GM04503 (cell line): ENCODE measurements at regions not wholly inside any gene's neighbourhood (a gene's known extent, or its start where the extent isn't known, plus 50 kb on each side); places are given as distances from the start of the nearest gene placed in this dataset.
A peak's percentile ranks its signal among the peaks of the same experiment; 100 is the strongest.
"Not testable (repeated sequence)": the region's sequence is repeated elsewhere in the genome, so short reads cannot be mapped to it uniquely, and the experiment has no call there.

Source experiments
- DNase-seq: peaks from one replicate; pipeline ENCODE4 v3.0.0-alpha.2; 2012; ENCODE audit warnings: low read depth

DNA sequence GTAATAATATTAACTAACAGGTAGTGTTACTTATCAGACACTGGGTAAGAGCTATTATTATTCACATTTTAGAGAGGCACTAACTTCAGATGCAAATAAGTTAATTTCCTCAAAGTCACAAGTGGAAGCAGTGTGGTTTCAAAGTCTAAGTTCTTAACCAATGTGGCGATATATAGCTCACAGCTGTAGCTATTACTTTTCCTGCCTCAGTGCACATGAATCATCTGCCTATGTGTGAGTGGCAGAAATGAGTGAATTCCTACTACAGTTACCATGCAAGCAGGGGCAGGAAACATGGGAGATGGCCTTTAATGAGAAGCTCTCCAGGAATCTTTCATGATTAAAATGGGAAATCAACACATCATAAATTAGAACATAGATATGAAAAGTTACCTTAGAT is 126.2 kb upstream of the EYA4 start:
- no peak for DNase-seq

GRCh38 chr6:133115946-133116345 is 125.2 kb upstream of the EYA4 start:
- no peak for DNase-seq

DNA sequence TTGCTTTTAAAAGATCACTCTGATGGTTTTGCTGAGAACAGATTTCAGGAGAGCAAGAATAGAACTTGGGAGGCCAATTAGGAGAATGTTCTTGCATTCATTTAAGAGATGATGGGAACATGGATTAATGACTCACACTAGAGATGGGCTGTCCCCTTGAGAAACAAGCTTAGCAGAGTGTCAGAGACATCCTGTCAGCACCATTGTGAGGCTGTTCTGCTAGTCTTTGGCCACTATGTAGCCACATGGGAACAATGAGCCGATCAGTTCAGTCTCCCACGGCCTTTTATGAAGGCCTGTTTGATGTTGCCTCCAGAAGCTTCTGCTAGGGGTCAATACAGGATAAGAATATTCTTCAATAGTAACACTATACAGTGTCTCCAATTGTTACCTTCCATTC is 113.0 kb upstream of the EYA4 start:
- no peak for DNase-seq

GRCh38 chr6:133129556-133129955 is 111.6 kb upstream of the EYA4 start:
- DNase-seq: no peak

DNA sequence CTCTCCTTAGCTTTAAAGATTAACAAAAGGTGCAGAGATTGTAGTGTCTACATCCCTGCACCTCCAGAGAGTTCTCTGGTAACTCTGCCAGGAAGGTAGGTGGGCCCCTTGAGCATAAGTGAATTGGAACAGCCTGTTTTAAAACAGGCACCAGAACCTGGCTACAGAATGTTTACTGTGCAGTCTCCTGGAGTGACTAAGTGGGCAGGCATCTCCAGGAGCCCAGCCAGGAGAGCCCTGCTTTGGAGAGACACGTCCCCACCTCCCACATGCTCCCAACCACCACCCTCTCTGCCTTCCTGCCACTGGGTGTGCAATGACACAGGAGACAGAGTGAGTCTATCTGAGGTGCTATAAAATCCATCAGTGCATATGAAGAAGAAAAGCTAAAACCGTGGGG is 110.3 kb upstream of the EYA4 start:
- no peak for DNase-seq

- DNase-seq: no peak
These were observed 109.3 kb upstream of the EYA4 start for GRCh38 chr6:133131621-133132465.

DNA sequence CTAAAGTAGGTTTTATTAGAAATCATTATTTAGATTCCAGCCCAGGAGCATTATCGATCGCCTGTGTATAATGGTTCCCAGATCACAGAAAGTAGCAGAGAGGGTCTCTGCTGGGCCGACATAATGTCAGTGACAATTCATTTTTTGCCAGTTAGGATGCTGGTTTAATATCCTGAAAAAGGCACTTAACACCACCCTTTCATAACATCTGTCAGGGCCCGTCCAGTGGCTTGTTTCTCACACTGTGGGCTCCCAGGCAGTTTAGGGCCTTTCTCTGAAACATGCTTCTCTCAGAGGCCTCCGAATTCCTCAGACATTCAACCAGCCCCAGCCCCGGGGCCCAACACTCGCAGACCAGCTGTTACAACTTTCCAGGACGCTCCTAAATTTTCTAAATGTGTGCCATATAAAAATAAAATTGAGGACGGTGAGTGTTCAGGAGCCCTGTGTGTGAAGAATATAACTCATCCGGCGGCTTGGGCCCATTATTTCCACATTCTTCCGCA is 108.6 kb upstream of the EYA4 start:
- no peak for DNase-seq

DNA sequence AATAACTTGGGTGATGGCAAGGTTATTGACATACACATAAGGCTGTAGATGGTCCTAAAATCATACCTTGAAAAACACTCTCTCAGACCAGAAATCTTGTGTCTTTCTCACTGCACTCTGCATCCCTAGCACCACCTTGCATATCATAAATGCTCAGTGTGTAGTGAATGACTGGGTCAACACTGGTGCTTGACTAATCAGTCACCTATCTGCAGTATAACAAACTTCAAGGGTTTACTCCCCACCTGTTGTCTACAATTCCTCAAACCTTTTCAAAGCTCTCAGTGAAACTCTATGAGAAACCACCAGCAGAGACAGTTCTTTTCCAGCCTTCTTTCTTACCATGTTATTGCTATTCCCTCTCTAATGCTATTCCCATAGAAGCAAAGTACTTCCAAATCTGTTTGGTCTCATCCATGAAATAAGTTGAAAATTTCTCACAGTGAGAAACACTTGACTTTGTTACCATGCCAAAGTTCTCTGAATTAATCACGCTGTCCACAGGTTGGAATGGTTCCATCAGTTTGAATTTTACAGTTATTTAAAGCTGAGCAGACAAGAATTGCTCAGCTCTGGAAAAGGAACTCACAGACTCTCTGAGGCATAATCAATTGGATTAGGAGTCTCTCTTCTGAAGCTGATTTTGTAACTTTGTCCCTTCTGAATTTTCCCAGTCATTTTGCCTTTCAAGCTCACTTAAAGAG is 104.8 kb upstream of the EYA4 start:
- DNase-seq: no peak

DNA sequence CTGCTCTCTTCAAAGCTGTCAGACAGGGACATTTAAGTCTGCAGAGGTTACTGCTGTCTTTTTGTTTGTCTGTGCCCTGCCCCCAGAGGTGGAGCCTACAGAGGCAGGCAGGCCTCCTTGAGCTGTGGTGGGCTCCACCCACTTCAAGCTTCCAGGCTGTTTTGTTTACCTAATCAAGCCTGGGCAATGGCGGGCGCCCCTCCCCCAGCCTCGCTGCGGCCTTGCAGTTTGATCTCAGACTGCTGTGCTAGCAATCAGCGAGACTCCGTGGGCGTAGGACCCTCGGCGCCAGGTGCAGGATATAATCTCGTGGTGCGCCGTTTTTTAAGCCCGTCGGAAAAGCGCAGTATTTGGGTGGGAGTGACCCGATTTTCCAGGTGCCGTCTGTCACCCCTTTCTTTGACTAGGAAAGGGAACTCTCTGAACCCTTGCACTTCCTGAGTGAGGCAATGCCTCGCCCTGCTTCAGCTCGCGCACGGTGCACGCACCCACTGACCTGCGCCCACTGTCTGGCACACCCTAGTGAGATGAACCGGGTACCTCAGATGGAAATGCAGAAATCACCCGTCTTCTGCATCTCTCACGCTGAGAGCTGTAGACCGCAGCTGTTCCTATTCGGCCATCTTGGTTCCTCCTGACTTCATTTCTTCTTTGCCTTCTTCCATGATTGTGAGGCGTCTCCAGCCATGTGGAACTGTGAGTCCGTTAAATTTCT is 93.5 kb upstream of the EYA4 start:
- DNase-seq: not testable (repeated sequence)

DNA sequence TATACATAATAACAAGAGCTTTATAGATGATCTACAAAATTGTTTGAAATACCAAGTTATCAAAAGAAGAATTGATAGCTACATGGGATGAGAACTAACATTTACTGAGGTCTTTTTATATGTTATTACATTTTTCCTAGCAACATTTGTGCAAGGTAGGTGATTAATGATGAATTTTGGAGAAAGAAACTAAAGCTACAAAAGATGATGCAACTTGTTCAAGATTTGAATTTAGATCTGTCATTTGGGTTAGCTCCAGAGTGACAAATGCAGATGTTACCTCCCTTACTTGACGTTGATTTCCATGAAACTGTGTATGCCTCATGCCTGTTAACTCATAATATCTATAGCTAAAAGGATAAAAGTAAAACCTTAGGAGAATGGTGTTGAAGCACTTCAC is 84.5 kb upstream of the EYA4 start:
- DNase-seq: no peak

- DNase-seq: no peak
These were observed 83.2 kb upstream of the EYA4 start for GRCh38 chr6:133157995-133158394.

DNA sequence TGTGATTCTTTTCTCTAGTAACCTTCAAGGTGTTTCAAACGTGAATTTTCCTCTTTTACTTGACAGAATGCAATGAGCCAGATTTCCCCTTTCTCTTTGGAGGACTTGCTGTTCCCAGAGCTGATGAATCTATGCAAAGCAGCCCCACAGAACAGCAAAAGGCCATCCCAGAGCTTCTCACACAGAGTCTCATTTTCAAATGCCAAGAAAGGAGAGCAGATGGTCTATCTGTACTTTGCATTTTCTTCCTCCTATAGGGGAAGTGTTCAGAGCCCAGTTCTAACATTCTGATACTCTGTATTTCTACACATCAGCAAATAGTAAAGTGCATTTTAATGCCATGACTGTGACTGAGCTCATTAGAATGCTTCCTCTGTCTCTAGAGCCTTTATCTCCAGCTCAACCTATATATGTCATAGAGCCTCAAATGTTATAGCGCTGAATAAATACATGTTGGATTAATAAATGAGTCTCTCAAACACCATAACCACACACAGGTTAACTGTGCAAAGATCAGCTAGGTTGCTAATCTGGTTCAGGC is 81.8 kb upstream of the EYA4 start:
- DNase-seq: no peak

DNA sequence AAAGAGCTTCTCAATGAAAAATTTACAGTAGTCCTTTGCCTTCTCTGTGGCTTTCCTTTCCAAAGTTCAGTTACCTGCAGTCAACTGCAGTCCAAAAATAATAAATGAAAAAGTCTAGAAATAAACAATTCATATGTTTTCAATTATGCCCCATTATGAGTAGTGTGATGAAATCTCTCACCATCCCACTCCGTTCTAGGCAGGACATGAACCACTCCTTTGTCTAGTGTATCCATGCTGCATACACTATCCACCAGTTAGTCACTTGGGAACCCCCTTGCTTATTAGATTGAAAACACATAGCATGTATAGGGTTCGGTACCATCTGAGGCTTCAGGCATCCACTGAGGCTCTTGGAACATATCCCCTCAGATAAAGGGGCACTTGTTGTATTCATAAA is 80.6 kb upstream of the EYA4 start:
- DNase-seq: no peak

DNA sequence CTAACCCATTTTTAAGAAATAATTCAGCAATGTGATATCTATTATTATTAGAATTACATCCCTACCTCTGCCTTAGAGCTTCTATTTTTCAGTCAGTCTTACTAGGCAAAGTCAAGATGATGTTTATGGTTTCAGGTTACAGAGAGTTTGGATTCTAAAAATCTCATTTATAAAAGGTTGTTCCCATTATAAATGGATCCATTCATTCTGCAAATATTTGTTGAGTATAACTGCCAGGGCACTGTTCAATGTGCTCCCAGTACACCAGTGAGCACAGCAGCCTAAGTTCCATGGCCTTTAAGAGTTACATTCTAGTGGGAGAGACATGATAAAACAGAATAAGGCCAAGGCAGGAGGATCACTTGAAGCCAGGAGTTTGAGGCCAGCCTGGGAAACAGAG is 75.9 kb upstream of the EYA4 start:
- DNase-seq: no peak

- DNase-seq: no peak
These were observed 74.4 kb upstream of the EYA4 start for GRCh38 chr6:133166766-133167165.

- DNase-seq: no peak
These were observed 71.3 kb upstream of the EYA4 start for GRCh38 chr6:133169901-133170300.

DNA sequence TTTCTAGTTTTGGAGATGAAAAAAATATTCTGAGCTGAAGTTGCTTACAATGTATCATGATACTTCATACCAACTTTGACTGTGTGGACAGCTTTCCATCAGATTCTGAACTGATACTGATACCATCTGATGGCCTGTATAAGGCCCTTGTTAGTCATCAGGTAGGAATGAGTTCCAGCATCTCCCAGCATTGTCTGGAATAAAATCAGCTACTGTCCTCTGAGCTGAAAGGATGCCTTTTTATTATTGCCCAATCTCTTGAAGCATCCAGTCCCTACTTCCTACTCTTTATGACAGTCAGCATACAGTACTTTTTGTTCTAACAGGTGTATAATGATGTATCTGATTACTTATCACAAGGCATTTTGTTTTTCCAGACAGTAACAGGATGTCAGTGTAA is 70.6 kb upstream of the EYA4 start:
- no peak for DNase-seq

DNA sequence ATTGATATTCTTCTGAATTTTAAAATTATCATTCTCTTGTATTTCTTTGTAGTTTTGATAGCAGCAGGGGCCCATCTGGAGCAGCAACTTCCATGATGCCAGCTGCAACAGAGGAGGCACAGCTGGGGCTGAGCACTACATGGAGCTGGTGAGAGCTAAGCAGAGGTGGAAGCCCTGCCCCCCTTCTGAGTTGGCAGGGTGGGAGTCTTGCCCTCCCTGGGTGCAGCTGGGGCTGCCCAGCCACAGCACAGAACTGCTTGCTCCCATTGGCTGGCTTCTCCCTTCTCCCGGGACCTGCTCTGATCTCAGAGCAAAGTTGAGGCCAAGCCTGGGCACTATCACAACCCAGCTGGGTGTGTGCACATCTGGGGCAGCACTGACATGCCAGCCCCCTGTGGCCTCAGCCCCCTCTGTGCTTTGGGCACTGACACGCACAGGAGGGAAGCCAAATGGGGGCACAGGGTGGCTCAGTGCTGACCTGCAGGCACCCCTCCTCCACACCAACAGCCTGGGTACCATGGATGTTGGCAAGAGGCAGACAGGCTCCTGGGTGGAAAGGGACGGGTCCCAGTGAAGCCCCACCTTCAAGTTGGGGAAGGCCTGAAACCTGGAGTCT is 69.1 kb upstream of the EYA4 start:
- no peak for DNase-seq

DNA sequence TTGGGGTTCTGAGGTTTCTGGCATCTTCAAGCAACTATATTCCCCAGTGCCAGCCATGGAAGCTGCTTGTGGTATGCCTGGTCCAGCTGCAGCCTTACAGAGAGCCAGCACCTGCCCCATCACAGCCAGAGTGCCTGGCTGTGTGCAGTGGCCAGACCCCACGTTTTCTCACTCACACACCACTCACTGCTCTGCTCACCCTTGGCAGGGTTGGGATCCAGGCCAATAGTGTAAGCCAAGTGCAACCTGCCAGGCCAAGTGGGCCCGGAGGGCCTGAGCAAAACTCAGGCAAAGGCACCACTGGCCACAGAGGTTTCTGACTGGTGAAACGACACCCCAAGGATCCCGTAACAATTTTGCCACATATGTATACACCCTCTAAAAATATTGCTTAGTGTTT is 67.9 kb upstream of the EYA4 start:
- DNase-seq: no peak

DNA sequence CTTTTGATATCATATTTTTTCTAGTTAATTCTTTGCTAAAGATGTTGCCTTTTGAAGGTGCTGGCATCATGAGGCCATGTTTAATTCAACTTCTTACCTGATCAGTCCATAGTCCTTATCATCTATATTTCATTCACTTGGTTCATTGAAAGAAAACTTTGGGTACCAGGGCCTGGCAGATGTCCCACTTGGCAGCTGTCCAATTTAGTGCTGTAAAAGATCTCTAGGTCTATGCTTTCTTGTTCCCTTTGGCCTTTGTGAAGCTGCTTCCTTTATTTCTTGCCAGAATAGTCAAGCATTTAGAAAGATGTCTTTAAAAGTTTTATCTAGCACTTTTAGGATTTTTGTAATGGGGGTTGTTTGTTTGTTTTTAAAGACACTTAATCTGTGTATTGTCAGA is 61.7 kb upstream of the EYA4 start:
- no peak for DNase-seq

DNA sequence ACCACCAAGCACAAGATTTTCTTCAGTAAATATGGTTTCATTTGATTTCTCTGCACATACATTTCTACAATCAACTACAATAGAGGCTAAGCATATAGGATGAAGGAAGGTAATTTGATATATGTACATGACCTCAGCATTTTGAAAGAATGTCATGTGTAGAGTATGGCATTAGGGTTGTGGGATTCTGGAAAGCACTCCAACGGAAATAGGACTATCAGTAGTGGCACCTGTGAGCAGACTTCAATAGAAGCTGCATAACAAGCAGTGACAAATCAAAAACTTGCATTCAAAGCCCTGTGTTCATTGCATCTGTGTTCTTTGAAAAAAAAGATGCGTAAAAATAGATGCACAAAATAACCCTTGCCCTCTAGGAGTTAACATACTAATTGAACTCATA is 57.5 kb upstream of the EYA4 start:
- DNase-seq: no peak

DNA sequence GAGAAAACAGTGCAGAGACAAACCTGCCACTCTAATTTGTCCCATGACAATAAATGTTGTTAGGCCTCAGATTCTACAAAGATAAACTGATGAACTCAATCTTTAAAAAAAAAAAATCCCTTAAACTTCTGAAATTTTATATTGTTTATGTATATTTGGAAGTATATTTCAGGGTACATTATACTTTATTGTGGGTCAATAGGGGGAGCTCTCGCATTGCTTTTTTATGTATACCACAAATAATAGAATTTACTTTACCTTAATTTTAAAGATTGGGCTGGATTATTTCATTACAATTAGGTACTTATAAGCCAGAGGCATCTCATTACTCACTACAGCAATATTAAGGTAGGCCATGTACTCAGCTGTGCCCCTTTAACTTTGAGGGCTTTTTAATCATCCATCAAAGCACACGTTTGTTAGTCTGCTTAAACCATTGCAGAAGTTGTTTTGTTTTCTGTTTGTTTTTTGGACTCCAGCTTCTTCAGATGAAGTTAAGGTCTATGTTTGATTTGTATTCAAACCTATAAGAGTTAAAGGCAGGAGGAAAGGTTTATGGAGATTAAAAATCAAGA is 56.3 kb upstream of the EYA4 start:
- peak; percentile 0 for DNase-seq
